Stimulated activated CD4-positive, alpha-beta T cell treated with anti-CD3 and anti-CD28 coated beads, Interleukin-15, amount 100 ng/mL, for 48 hours (primary cell): ENCODE measurements at regions not wholly inside any gene's neighbourhood (a gene's known extent, or its start where the extent isn't known, plus 50 kb on each side); places are given as distances from the start of the nearest gene placed in this dataset.

ENCODE experiments used
- DNase-seq, 2 donors: peaks; one replicate each; pipeline ENCODE4 v3.0.0-alpha.2; 2020; ENCODE audit warnings: low read depth in 2 of 2

- no peak for DNase-seq
Measured at GRCh38 chr20:22370137-22370536, 214.2 kb downstream of the FOXA2 start.

GRCh38 chr20:22369100-22369499 lies 215.3 kb downstream of the FOXA2 start:
- no peak for DNase-seq

- no peak for DNase-seq
Measured at GRCh38 chr20:22368235-22368634, 216.1 kb downstream of the FOXA2 start.

- no peak for DNase-seq
Measured at GRCh38 chr20:22366631-22367030, 217.7 kb downstream of the FOXA2 start.

GRCh38 chr20:22354647-22355046 lies 229.7 kb downstream of the FOXA2 start:
- no peak for DNase-seq

- no peak for DNase-seq
Measured at GRCh38 chr20:22353586-22353985, 230.8 kb downstream of the FOXA2 start.

- DNase-seq: no peak
Measured at GRCh38 chr20:22352019-22352418, 232.4 kb downstream of the FOXA2 start.

- no peak for DNase-seq
Measured at GRCh38 chr20:22350624-22351023, 233.7 kb downstream of the FOXA2 start.

GRCh38 chr20:22348010-22348409 lies 236.4 kb downstream of the FOXA2 start:
- DNase-seq: no peak

GRCh38 chr20:22346716-22347115 lies 237.7 kb downstream of the FOXA2 start:
- no peak for DNase-seq

- no peak for DNase-seq
Measured at GRCh38 chr20:22343612-22344011, 240.8 kb downstream of the FOXA2 start.

GRCh38 chr20:22342410-22342809 lies 242.0 kb downstream of the FOXA2 start:
- no peak for DNase-seq

GRCh38 chr20:22341508-22341907 lies 242.9 kb downstream of the FOXA2 start:
- no peak for DNase-seq

- no peak for DNase-seq
Measured at GRCh38 chr20:22339946-22340345, 244.4 kb downstream of the FOXA2 start.

- peak in 1 of 2 donors; percentile 28 for DNase-seq
Measured at GRCh38 chr20:22339091-22339881, 245.1 kb downstream of the FOXA2 start.

- no peak for DNase-seq
Measured at GRCh38 chr20:22338140-22338708, 246.1 kb downstream of the FOXA2 start.

- DNase-seq: no peak
Measured at GRCh38 chr20:22335210-22335609, 249.2 kb downstream of the FOXA2 start.

- DNase-seq: peak in 1 of 2 donors; percentile 14
Measured at GRCh38 chr20:22333885-22334545, 250.4 kb downstream of the FOXA2 start.

- DNase-seq: no peak
Measured at GRCh38 chr20:22324505-22324904, 259.9 kb downstream of the FOXA2 start.

GRCh38 chr20:22322513-22322912 lies 261.9 kb downstream of the FOXA2 start:
- DNase-seq: no peak

- DNase-seq: no peak
Measured at GRCh38 chr20:22321191-22321590, 263.2 kb downstream of the FOXA2 start.

GRCh38 chr20:22320245-22320915 lies 264.0 kb downstream of the FOXA2 start:
- no peak for DNase-seq
